IMR-90 (cell line): ENCODE measurements at regions not wholly inside any gene's neighbourhood (a gene's known extent, or its start where the extent isn't known, plus 50 kb on each side); places are given as distances from the start of the nearest gene placed in this dataset.

Experiments
- ATAC-seq: fragments of 200-7000 bp; cut with Tn5 transposase; 2 replicates; pipeline ENCODE4 v1.9.1; 2020; ENCODE audit warnings: low read depth, mild to moderate bottlenecking, moderate library complexity
- BruUV-seq: library from RNA; stranded (reverse); fragments of 400-500 nt; replicated peaks from 2 replicates; lab custom pipeline; 2021; lab: Mats Ljungman, UMichigan
- CTCF ChIA-PET: fragments of 300-600 bp; formaldehyde crosslinking; extraction: SDS; loops from one replicate; lab custom pipeline; 2021; ENCODE audit warnings: antibody characterized with exemption; lab: Yijun Ruan, JAX
- POLR2A ChIA-PET: fragments of 300-600 bp; sonication (Branson Sonifier 250); formaldehyde crosslinking; loops from one replicate; lab custom pipeline; 2022; ENCODE audit warnings: antibody characterized with exemption; ENCODE audit not compliant: unreplicated experiment; lab: Charles Lee
- DNase-seq: peaks from one replicate; pipeline ENCODE4 v3.0.0; 2013
- H2AFZ ChIP-seq: replicated peaks from 2 replicates; pipeline ENCODE3; 2013; ENCODE audit warnings: low read length, mild to moderate bottlenecking; ENCODE audit not compliant: poor library complexity
- H2AK5ac ChIP-seq: 2 replicates; pipeline ENCODE4 v1.6.1; 2013; ENCODE audit warnings: low read depth, low read length, inconsistent platforms
- H2AK9ac ChIP-seq: replicated peaks from 2 replicates; pipeline ENCODE3; 2013; ENCODE audit warnings: mild to moderate bottlenecking, low read depth, low read length, moderate library complexity; ENCODE audit not compliant: poor library complexity
- H2BK120ac ChIP-seq: 2 replicates; pipeline ENCODE4 v1.6.1; 2013; ENCODE audit warnings: low read depth, low read length, inconsistent platforms
- H2BK15ac ChIP-seq: 3 replicates; pipeline ENCODE4 v1.6.1; 2013; ENCODE audit warnings: low read depth, low read length, inconsistent platforms
- H2BK20ac ChIP-seq: 2 replicates; pipeline ENCODE4 v1.6.1; 2013; ENCODE audit warnings: low read depth, mild to moderate bottlenecking, inconsistent platforms, low read length, moderate library complexity
- H2BK5ac ChIP-seq: 2 replicates; pipeline ENCODE4 v1.6.1; 2013; ENCODE audit warnings: mild to moderate bottlenecking, low read depth, low read length, inconsistent platforms; ENCODE audit not compliant: poor library complexity, severe bottlenecking
- H3K14ac ChIP-seq: replicated peaks from 2 replicates; pipeline ENCODE4 v1.6.1; 2013; ENCODE audit warnings: low read depth, low read length, inconsistent platforms
- H3K18ac ChIP-seq: 2 replicates; pipeline ENCODE4 v1.6.1; 2013; ENCODE audit warnings: low read depth, low read length, control low read depth
- H3K23ac ChIP-seq: 2 replicates; pipeline ENCODE4 v1.6.1; 2013; ENCODE audit warnings: low read depth, low read length, inconsistent platforms
- H3K27ac ChIP-seq: 2 replicates; pipeline ENCODE4 v1.5.1; 2013; ENCODE audit warnings: mild to moderate bottlenecking, control low read depth, low read length; ENCODE audit not compliant: insufficient read depth
- H3K27me3 ChIP-seq: 2 replicates; pipeline ENCODE4 v1.6.1; 2013; ENCODE audit warnings: low read length; ENCODE audit not compliant: control insufficient read depth, insufficient read depth
- H3K36me3 ChIP-seq: 2 replicates; pipeline ENCODE4 v1.6.1; 2013; ENCODE audit warnings: low read length, mixed read lengths; ENCODE audit not compliant: control insufficient read depth, insufficient read depth
- H3K4ac ChIP-seq: 2 replicates; pipeline ENCODE4 v1.6.1; 2013; ENCODE audit warnings: low read depth, low read length, inconsistent platforms
- H3K4me1 ChIP-seq: 2 replicates; pipeline ENCODE4 v1.6.1; 2013; ENCODE audit warnings: low read length, mixed read lengths; ENCODE audit not compliant: control insufficient read depth, insufficient read depth
- H3K4me2 ChIP-seq: 2 replicates; pipeline ENCODE4 v1.6.1; 2013; ENCODE audit warnings: low read depth, mild to moderate bottlenecking, control low read depth, low read length, moderate library complexity
- H3K4me3 ChIP-seq: 2 replicates; pipeline ENCODE4 v1.5.1; 2013; ENCODE audit warnings: low read depth, mild to moderate bottlenecking, control low read depth, low read length, moderate library complexity; ENCODE audit not compliant: insufficient read depth
- H3K56ac ChIP-seq: 2 replicates; pipeline ENCODE4 v1.6.1; 2013; ENCODE audit warnings: low read length, inconsistent platforms; ENCODE audit not compliant: insufficient read depth; ENCODE audit errors: extremely low read depth
- H3K79me1 ChIP-seq, 2 experiments: 2 replicates each; pipeline ENCODE4 v1.6.1; 2013; ENCODE audit warnings: low read length in 2 of 2, inconsistent platforms in 1 of 2, low read depth in 1 of 2
- H3K9ac ChIP-seq: 2 replicates; pipeline ENCODE4 v1.6.1; 2013; ENCODE audit warnings: low read depth, low read length, control low read depth
- H3K9me1 ChIP-seq: 2 replicates; pipeline ENCODE4 v1.6.1; 2013; ENCODE audit warnings: low read length, inconsistent platforms; ENCODE audit not compliant: insufficient read depth
- H3K9me3 ChIP-seq: 2 replicates; pipeline ENCODE4 v1.6.1; 2013; ENCODE audit warnings: low read length; ENCODE audit not compliant: control insufficient read depth, insufficient read depth
- H4K20me1 ChIP-seq: 2 replicates; pipeline ENCODE4 v1.6.1; 2013; ENCODE audit warnings: low read length, inconsistent platforms; ENCODE audit not compliant: insufficient read depth
- H4K5ac ChIP-seq: 2 replicates; pipeline ENCODE4 v1.6.1; 2013; ENCODE audit warnings: mild to moderate bottlenecking, low read depth, low read length, control low read depth
- H4K8ac ChIP-seq, 2 experiments: 2 replicates each; pipeline ENCODE4 v1.6.1; 2013; ENCODE audit warnings: low read depth in 2 of 2, low read length in 2 of 2, control low read depth in 1 of 2, inconsistent platforms in 1 of 2
- H4K91ac ChIP-seq: 2 replicates; pipeline ENCODE4 v1.6.1; 2013; ENCODE audit warnings: low read depth, low read length, inconsistent platforms; ENCODE audit not compliant: insufficient read depth
- BHLHE40 ChIP-seq: fragments of 150-350 bp; IDR thresholded peaks from 2 replicates; pipeline ENCODE4 v1.6.1; 2016; ENCODE audit warnings: mild to moderate bottlenecking, low read depth, low read length
- CHD1 ChIP-seq: IDR thresholded peaks from 2 replicates; pipeline ENCODE4 v1.6.1; 2012; ENCODE audit warnings: low read depth, low read length, improper control_type of control experiment
- FOS ChIP-seq: fragments of 150-350 bp; IDR thresholded peaks from 2 replicates; pipeline ENCODE4 v1.6.1; 2016; ENCODE audit warnings: low read depth, low read length
- MAFK ChIP-seq: IDR thresholded peaks from 2 replicates; pipeline ENCODE4 v1.6.1; 2012; ENCODE audit warnings: low read depth, low read length, improper control_type of control experiment
- MAZ ChIP-seq: IDR thresholded peaks from 2 replicates; pipeline ENCODE4 v1.6.1; 2012; ENCODE audit warnings: low read depth, mild to moderate bottlenecking, low read length, improper control_type of control experiment, moderate library complexity, borderline replicate concordance
- NFE2L2 ChIP-seq: fragments of 150-350 bp; IDR thresholded peaks from 2 replicates; pipeline ENCODE4 v1.6.1; 2016; ENCODE audit warnings: low read depth, mild to moderate bottlenecking, low read length
- RCOR1 ChIP-seq: IDR thresholded peaks from 2 replicates; pipeline ENCODE4 v1.6.1; 2012; ENCODE audit warnings: mild to moderate bottlenecking, low read length, improper control_type of control experiment; ENCODE audit not compliant: insufficient replicate concordance
- RFX5 ChIP-seq: IDR thresholded peaks from 2 replicates; pipeline ENCODE4 v1.8.0; 2012; ENCODE audit warnings: low read depth, mild to moderate bottlenecking, low read length, moderate library complexity
- WGBS, 2 experiments: methylation state at CpG; one replicate each; pipeline versions ENCODE4 v1.1.5 to v1.1.7; 2013; ENCODE audit warnings: missing lambda C conversion rate in 2 of 2; ENCODE audit not compliant: insufficient read length in 1 of 2; ENCODE audit errors: extremely low coverage in 2 of 2; 5-methylcytosine and 5-hydroxymethylcytosine counted together
- dilution Hi-C: fragments of 300-500 bp; cut with HindIII; formaldehyde crosslinking; loops from one replicate; pipeline ENCODE4 v1.14.3; 2018; ENCODE audit warnings: low sequenced_read_pairs; ENCODE audit not compliant: unreplicated experiment
- in situ Hi-C: fragments of 300-500 bp; cut with MboI; formaldehyde crosslinking; loops from 3 replicates; pipeline ENCODE4 v1.14.3; 2019; ENCODE audit warnings: low sequenced_read_pairs, inconsistent platforms, mixed read lengths
- intact Hi-C: fragments of 100-400 bp; cut with micrococcal nuclease; formaldehyde crosslinking; loops from 2 replicates; pipeline ENCODE4 v1.10.0; 2022
- TF ChIP-seq, protein P1 (sequence below): fragments of 150-350 bp; IDR thresholded peaks from 2 replicates; pipeline ENCODE4 v1.6.1; 2017; ENCODE audit warnings: mild to moderate bottlenecking, antibody characterized with exemption, low read length, low read depth
- TF ChIP-seq, protein P2 (sequence below): fragments of 150-350 bp; IDR thresholded peaks from 2 replicates; pipeline ENCODE4 v1.6.1; 2016; ENCODE audit warnings: low read depth, mild to moderate bottlenecking, low read length, moderate library complexity, borderline replicate concordance

GRCh38 chr3:191592105-191592504, 131.1 kb downstream of the PYDC2 start:
- intact Hi-C loops (no loop called here), dilution Hi-C loops (no loop called here), in situ Hi-C loops (no loop called here)
- Histone ChIP-seq H3K27me3 (no peaks in the 10 kb centered on the region), H3K9ac (no peak overlapping the region), H2BK15ac (no peak overlapping the region), H3K23ac (no peak overlapping the region), H2AK9ac (no peak overlapping the region), H3K14ac (no peak overlapping the region), H3K4me3 (no peak overlapping the region), H3K9me3 (no peaks in the 10 kb centered on the region), H3K9me1 (no peaks in the 10 kb centered on the region), H3K18ac (no peak overlapping the region), H2AFZ (no peak overlapping the region), H3K56ac (no peak overlapping the region), H3K4me1 (no peaks in the 10 kb centered on the region), H4K8ac (no peak overlapping the region), H4K91ac (no peak overlapping the region), H2AK5ac (no peak overlapping the region), H4K5ac (no peak overlapping the region), H4K20me1 (no peaks in the 10 kb centered on the region), H2BK120ac (no peak overlapping the region), H2BK20ac (no peak overlapping the region), H3K27ac (no peak overlapping the region), H3K4ac (no peak overlapping the region), H2BK5ac (no peak overlapping the region), H3K36me3 (no peaks in the 10 kb centered on the region), H3K4me2 (no peak overlapping the region), H3K79me1 (no peaks in the 10 kb centered on the region)
- ChIA-PET POLR2A (no interaction called here), CTCF (no interaction called here)
- DNase-seq: no peak
- ATAC-seq: no peak
- TF ChIP-seq MAZ (no peak), BHLHE40 (no peak), NFE2L2 (no peak), CHD1 (no peak), FOS (no peak), RFX5 (no peak), RCOR1 (no peak), MAFK (no peak)
- TF ChIP-seq, protein P1, sequence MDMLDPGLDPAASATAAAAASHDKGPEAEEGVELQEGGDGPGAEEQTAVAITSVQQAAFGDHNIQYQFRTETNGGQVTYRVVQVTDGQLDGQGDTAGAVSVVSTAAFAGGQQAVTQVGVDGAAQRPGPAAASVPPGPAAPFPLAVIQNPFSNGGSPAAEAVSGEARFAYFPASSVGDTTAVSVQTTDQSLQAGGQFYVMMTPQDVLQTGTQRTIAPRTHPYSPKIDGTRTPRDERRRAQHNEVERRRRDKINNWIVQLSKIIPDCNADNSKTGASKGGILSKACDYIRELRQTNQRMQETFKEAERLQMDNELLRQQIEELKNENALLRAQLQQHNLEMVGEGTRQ: no peak
- TF ChIP-seq, protein P2, sequence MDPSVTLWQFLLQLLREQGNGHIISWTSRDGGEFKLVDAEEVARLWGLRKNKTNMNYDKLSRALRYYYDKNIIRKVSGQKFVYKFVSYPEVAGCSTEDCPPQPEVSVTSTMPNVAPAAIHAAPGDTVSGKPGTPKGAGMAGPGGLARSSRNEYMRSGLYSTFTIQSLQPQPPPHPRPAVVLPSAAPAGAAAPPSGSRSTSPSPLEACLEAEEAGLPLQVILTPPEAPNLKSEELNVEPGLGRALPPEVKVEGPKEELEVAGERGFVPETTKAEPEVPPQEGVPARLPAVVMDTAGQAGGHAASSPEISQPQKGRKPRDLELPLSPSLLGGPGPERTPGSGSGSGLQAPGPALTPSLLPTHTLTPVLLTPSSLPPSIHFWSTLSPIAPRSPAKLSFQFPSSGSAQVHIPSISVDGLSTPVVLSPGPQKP: no peak
- WGBS, 2 experiments: no CpG with 5 or more reads among the region's 1 CpG
- no TSS peak for BruUV-seq
